PFSK-1 (cell line): ENCODE measurements at regions not wholly inside any gene's neighbourhood (a gene's known extent, or its start where the extent isn't known, plus 50 kb on each side); places are given as distances from the start of the nearest gene placed in this dataset.

ENCODE experiments used
- FOXP2 ChIP-seq: optimal IDR thresholded peaks from 2 replicates; pipeline ENCODE3; 2011; ENCODE audit warnings: borderline replicate concordance, control low read depth, inconsistent platforms; ENCODE audit not compliant: insufficient read depth; ENCODE audit errors: extremely low read length, extremely low read depth
- POLR2AphosphoS5 ChIP-seq: IDR thresholded peaks from 2 replicates; pipeline ENCODE4 v1.6.1; 2012; ENCODE audit warnings: low read depth, mild to moderate bottlenecking, control low read depth, low read length, moderate library complexity
- SIN3A ChIP-seq: IDR thresholded peaks from 2 replicates; pipeline ENCODE4 v1.6.1; 2012; ENCODE audit warnings: mild to moderate bottlenecking, low read length, moderate library complexity, borderline replicate concordance; ENCODE audit not compliant: insufficient read depth
- TAF1 ChIP-seq: IDR thresholded peaks from 2 replicates; pipeline ENCODE4 v1.6.1; 2012; ENCODE audit warnings: low read length, control low read depth, borderline replicate concordance; ENCODE audit not compliant: insufficient read depth
- TF ChIP-seq, protein P1 (sequence below), 2 experiments: IDR thresholded peaks; 2 replicates each; pipeline versions ENCODE4 v1.6.1 to v1.8.0; 2011 to 2012; ENCODE audit warnings: low read depth in 2 of 2, low read length in 2 of 2, control low read depth in 1 of 2, inconsistent platforms in 1 of 2, mild to moderate bottlenecking in 1 of 2, moderate library complexity in 1 of 2; ENCODE audit not compliant: insufficient read depth in 1 of 2

DNA sequence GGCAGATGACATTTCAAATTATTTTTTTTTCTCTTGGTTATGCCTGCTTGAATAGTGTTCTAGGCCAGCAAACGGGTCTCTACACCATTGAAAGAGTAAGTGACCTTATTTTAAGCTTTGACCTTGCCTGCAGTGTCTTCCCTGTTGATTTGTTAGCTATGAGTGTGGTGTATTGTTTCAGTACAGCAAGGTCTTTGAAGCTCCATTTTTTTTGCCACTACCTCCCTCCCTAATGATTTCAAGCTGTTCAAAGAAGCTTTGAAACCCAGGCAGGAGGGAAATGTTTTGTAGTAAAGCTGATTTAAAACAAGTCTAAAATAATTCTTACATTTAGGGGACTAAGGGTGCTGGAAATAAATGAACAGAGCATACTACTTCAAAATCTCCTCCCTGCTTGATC lies 1249.8 kb downstream of the ROBO1 start:
- TF ChIP-seq TAF1 = no peak

DNA sequence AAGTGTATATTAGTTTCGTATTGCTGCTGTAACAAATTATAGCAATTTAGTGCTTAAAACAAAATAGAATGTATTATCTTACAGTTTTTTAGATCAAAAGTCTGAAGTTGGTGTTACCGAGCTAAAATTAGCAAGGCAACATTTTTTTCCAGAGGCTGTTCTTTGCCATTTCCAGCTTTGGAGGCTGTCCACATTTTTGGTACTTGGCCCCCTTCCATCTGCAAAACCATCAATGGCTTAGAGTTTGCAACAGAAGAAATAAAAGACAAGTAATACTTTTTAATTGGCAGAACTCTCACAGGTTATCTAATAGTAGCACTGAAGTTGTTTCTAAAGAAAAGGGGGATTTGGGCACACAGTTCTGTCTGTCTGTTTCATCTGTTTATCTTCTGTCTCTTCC lies 1248.5 kb downstream of the ROBO1 start:
- TF ChIP-seq TAF1 (no peak), POLR2AphosphoS5 (no peak), FOXP2 (no peak), SIN3A (no peak)
- TF ChIP-seq, protein P1, sequence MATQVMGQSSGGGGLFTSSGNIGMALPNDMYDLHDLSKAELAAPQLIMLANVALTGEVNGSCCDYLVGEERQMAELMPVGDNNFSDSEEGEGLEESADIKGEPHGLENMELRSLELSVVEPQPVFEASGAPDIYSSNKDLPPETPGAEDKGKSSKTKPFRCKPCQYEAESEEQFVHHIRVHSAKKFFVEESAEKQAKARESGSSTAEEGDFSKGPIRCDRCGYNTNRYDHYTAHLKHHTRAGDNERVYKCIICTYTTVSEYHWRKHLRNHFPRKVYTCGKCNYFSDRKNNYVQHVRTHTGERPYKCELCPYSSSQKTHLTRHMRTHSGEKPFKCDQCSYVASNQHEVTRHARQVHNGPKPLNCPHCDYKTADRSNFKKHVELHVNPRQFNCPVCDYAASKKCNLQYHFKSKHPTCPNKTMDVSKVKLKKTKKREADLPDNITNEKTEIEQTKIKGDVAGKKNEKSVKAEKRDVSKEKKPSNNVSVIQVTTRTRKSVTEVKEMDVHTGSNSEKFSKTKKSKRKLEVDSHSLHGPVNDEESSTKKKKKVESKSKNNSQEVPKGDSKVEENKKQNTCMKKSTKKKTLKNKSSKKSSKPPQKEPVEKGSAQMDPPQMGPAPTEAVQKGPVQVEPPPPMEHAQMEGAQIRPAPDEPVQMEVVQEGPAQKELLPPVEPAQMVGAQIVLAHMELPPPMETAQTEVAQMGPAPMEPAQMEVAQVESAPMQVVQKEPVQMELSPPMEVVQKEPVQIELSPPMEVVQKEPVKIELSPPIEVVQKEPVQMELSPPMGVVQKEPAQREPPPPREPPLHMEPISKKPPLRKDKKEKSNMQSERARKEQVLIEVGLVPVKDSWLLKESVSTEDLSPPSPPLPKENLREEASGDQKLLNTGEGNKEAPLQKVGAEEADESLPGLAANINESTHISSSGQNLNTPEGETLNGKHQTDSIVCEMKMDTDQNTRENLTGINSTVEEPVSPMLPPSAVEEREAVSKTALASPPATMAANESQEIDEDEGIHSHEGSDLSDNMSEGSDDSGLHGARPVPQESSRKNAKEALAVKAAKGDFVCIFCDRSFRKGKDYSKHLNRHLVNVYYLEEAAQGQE (IDR thresholded peaks at IDR 0.05; ENCODE audit: insufficient read depth in 1 of 2, low read depth in 2 of 2, low read length in 2 of 2) = no peak

DNA sequence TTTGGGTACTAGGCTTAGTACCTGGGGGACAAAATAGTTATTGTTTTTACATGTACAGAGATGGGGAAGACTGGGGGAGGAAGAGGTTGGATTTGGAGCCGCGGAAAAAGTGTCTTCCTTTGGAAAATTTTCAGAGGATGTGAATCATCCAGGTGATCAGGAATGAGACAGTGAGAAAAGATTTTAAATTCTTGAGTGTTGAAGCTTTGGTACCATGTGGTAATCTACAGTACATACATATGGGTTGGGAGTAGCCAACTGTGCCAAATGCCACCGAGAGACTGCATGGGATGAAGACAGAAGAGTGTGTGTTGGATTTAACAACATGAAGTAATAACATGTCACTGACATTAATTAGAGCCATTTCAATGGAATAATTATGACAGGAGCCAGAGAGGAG lies 1238.2 kb downstream of the ROBO1 start:
- TF ChIP-seq TAF1 = no peak
- TF ChIP-seq POLR2AphosphoS5 = no peak
- TF ChIP-seq, protein P1 (IDR thresholded peaks at IDR 0.05; ENCODE audit: insufficient read depth in 1 of 2, low read depth in 2 of 2, low read length in 2 of 2) = no peak
- TF ChIP-seq SIN3A = no peak
- no peak for TF ChIP-seq FOXP2

DNA sequence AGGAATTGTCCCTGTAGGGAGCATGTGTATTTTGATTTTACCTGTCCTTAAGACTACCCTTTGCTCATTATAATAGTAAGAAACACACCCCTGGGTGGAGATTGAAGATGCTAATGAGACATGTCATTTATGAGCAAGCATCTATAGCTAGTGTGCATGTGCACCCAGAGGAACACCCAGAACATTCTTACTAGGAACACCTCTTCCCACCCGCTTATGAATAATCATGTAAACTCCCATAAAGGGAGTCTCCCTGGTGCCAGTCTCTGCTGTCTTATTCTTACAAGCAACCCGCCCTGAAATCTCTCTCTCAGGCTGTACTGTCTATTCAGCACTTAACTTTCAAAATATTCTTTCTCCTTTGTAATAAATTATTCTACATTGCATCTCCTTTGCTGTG lies 1227.3 kb downstream of the ROBO1 start:
- TF ChIP-seq TAF1 (no peak), POLR2AphosphoS5 (no peak), SIN3A (no peak), FOXP2 (no peak)
- TF ChIP-seq, protein P1 (IDR thresholded peaks at IDR 0.05; ENCODE audit: insufficient read depth in 1 of 2, low read depth in 2 of 2, low read length in 2 of 2) = no peak

DNA sequence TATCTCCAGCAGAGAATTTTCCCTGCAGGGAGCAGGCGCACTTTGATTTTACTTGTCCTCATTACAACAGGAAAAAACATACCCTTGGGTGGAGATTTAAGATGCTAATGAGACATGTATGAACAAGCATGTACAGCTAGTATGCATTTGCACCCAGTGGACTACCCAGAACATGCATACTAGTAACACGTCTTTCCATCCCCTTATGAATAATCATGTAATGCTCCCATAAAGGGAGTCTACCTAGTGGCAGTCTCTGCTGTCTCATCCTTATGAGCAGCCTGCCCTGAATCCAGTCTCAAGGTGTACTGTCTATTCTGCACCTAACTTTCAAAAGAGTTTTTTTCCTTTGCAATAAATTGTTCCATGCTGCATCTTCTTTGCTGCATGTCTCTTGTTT lies 1222.0 kb downstream of the ROBO1 start:
- TF ChIP-seq TAF1 = no peak
